Endothelial cell of umbilical vein (primary cell): ENCODE measurements at regions not wholly inside any gene's neighbourhood (a gene's known extent, or its start where the extent isn't known, plus 50 kb on each side); places are given as distances from the start of the nearest gene placed in this dataset.

Experiments used
- BruUV-seq: library from RNA; stranded (reverse); fragments of 400-500 nt; replicated peaks from 2 replicates; lab custom pipeline; 2021; lab: Mats Ljungman, UMichigan
- CTCF ChIA-PET: fragments of 300-600, 350-600 bp; sonication (Branson Sonifier 250); formaldehyde crosslinking; loops from one replicate; lab custom pipeline; 2021; ENCODE audit warnings: antibody characterized with exemption, inconsistent platforms; lab: Charles Lee
- POLR2A ChIA-PET: fragments of 300-600, 350-600 bp; sonication (Branson Sonifier 250); formaldehyde crosslinking; loops from one replicate; lab custom pipeline; 2021; ENCODE audit warnings: antibody characterized with exemption, inconsistent platforms; lab: Charles Lee
- DNase-seq: peaks from one replicate; pipeline ENCODE4 v3.0.0-alpha.2; 2011; ENCODE audit warnings: low read depth, low spot score
- FAIRE-seq: peaks from 2 replicates; lab custom pipeline; 2011; peaks lifted over from hg19 to GRCh38; lab: Jason Lieb, UNC
- H2AFZ ChIP-seq: 2 replicates; pipeline ENCODE4 v1.6.0; 2012; ENCODE audit warnings: low read depth, low read length, control low read depth, inconsistent platforms
- H3K27ac ChIP-seq: 2 replicates; pipeline ENCODE4 v1.5.1; 2011; ENCODE audit warnings: low read depth, mild to moderate bottlenecking, control low read depth, low read length, moderate library complexity; ENCODE audit not compliant: insufficient read depth
- H3K27me3 ChIP-seq, 2 experiments: 2 replicates each; pipeline versions ENCODE4 v1.6.0 to v1.6.1; 2011; ENCODE audit warnings: low read length in 2 of 2, mixed read lengths in 1 of 2; ENCODE audit not compliant: control insufficient read depth in 2 of 2, insufficient read depth in 2 of 2
- H3K36me3 ChIP-seq, 2 experiments: 2 replicates in 1 of 2; 3 replicates in 1 of 2; pipeline ENCODE4 v1.5.1; 2011; ENCODE audit warnings: low read length in 2 of 2, mild to moderate bottlenecking in 1 of 2, moderate library complexity in 1 of 2; ENCODE audit not compliant: control insufficient read depth in 2 of 2, insufficient read depth in 2 of 2; ENCODE audit errors: extremely low read depth in 1 of 2
- H3K4me1 ChIP-seq: 3 replicates; pipeline ENCODE4 v1.5.1; 2011; ENCODE audit warnings: mild to moderate bottlenecking, low read length; ENCODE audit not compliant: control insufficient read depth, insufficient read depth; ENCODE audit errors: extremely low read depth
- H3K4me2 ChIP-seq: 2 replicates; pipeline ENCODE4 v1.6.1; 2011; ENCODE audit warnings: low read length, control low read depth, mixed read lengths; ENCODE audit not compliant: insufficient read depth
- H3K4me3 ChIP-seq, 3 experiments: fragments of 200-600 bp in 1 of 3; sonication (generic), shearing (Covaris generic) in 1 of 3; replicated peaks in 1 of 3; 2 replicates each; pipeline ENCODE4 v1.5.1; 2011 to 2016; ENCODE audit warnings: control low read depth in 3 of 3, low read length in 3 of 3, mild to moderate bottlenecking in 2 of 3, inconsistent platforms in 1 of 3, low read depth in 1 of 3, moderate library complexity in 1 of 3; ENCODE audit not compliant: insufficient read depth in 1 of 3
- H3K79me2 ChIP-seq: 2 replicates; pipeline ENCODE4 v1.6.0; 2012; ENCODE audit warnings: low read length, inconsistent platforms; ENCODE audit not compliant: control insufficient read depth, insufficient read depth
- H3K9ac ChIP-seq: replicated peaks from 2 replicates; pipeline ENCODE3; 2011; ENCODE audit warnings: low read length, control low read depth; ENCODE audit not compliant: insufficient read depth; ENCODE audit errors: extremely low read depth
- H3K9me1 ChIP-seq: replicated peaks from 3 replicates; pipeline ENCODE4 v1.6.0; 2011; ENCODE audit warnings: mild to moderate bottlenecking, low read length; ENCODE audit not compliant: control insufficient read depth, insufficient read depth; ENCODE audit errors: extremely low read depth
- H3K9me3 ChIP-seq: replicated peaks from 2 replicates; pipeline ENCODE4 v1.5.1; 2012; ENCODE audit warnings: low read length, inconsistent platforms; ENCODE audit not compliant: control insufficient read depth, insufficient read depth
- H4K20me1 ChIP-seq: replicated peaks from 2 replicates; pipeline ENCODE3; 2011; ENCODE audit warnings: mild to moderate bottlenecking, low read length; ENCODE audit not compliant: control insufficient read depth, insufficient read depth; ENCODE audit errors: extremely low read depth
- CTCF ChIP-seq, 2 donors: IDR thresholded peaks; 1 replicate in 1 of 2; 2 replicates in 1 of 2; pipeline ENCODE4 v1.5.1; 2011; ENCODE audit warnings: low read length in 2 of 2, mild to moderate bottlenecking in 2 of 2, moderate library complexity in 2 of 2, control low read depth in 1 of 2, inconsistent platforms in 1 of 2, low read depth in 1 of 2; ENCODE audit not compliant: insufficient read depth in 1 of 2; ENCODE audit errors: extremely low read depth in 1 of 2
- EZH2 ChIP-seq: IDR thresholded peaks from 2 replicates; pipeline ENCODE4 v1.6.1; 2012; ENCODE audit warnings: borderline replicate concordance, low read depth, mild to moderate bottlenecking, moderate library complexity, low read length, inconsistent platforms; ENCODE audit not compliant: severe bottlenecking
- FOS ChIP-seq: IDR thresholded peaks from 2 replicates; pipeline ENCODE4 v1.6.1; 2011; ENCODE audit warnings: mild to moderate bottlenecking, low read length, moderate library complexity, borderline replicate concordance; ENCODE audit not compliant: insufficient read depth
- GATA2 ChIP-seq: IDR thresholded peaks from 2 replicates; pipeline ENCODE4 v1.7.0; 2011; ENCODE audit warnings: low read depth, mild to moderate bottlenecking, moderate library complexity, mixed read lengths, low read length; ENCODE audit not compliant: insufficient read length, insufficient read depth
- JUN ChIP-seq: IDR thresholded peaks from 2 replicates; pipeline ENCODE4 v1.6.1; 2011; ENCODE audit warnings: borderline replicate concordance, low read depth; ENCODE audit not compliant: insufficient read length, insufficient read depth
- MAX ChIP-seq: IDR thresholded peaks from 2 replicates; pipeline ENCODE4 v1.6.1; 2011; ENCODE audit not compliant: insufficient read depth, insufficient read length
- MYC ChIP-seq: IDR thresholded peaks from one replicate; pipeline ENCODE4 v1.6.1; 2011; ENCODE audit warnings: mild to moderate bottlenecking, low read depth, low read length
- POLR2A ChIP-seq: IDR thresholded peaks from 2 replicates; pipeline ENCODE4 v1.6.1; 2012; ENCODE audit warnings: low read depth, mild to moderate bottlenecking, control low read depth, low read length
- POLR2AphosphoS5 ChIP-seq: IDR thresholded peaks from 2 replicates; pipeline ENCODE4 v1.6.1; 2012; ENCODE audit warnings: low read depth, mild to moderate bottlenecking, control low read depth, low read length, moderate library complexity; ENCODE audit not compliant: insufficient read depth
- dilution Hi-C: fragments of 300-500 bp; cut with MboI; formaldehyde crosslinking; loops from one replicate; pipeline ENCODE4 v1.15.0; 2019; ENCODE audit warnings: low sequenced_read_pairs; ENCODE audit not compliant: extremely low pct_ligation_motif_present
- intact Hi-C: fragments of 100-400 bp; cut with micrococcal nuclease; formaldehyde crosslinking; loops from one replicate; pipeline ENCODE4 v1.10.0; 2022

- Histone ChIP-seq H4K20me1 (no peaks in the 10 kb centered on the region), H3K9me3 (peaks cover 6% of the 10 kb centered on the region), H3K27ac (no peak overlapping the region), H3K4me2 (no peak overlapping the region), H3K79me2 (no peaks in the 10 kb centered on the region), H2AFZ (no peak overlapping the region), H3K36me3 (no peaks in the 10 kb centered on the region), H3K4me1 (no peaks in the 10 kb centered on the region), H3K27me3 (no peaks in the 10 kb centered on the region), H3K9ac (no peak overlapping the region), H3K4me3 (no peak overlapping the region), H3K9me1 (no peaks in the 10 kb centered on the region)
- dilution Hi-C loops = no loop called here
- intact Hi-C loops = no loop called here
- ChIA-PET CTCF (no interaction called here), POLR2A (interaction anchor here (0.6 kb wide), 1 partner anchor 1514 kb away, joined by 3 read pairs; no protein-coding TSS in a partner anchor)
- FAIRE-seq = no peak
- DNase-seq = no peak
- no TSS peak for BruUV-seq
- TF ChIP-seq MYC (no peak), POLR2A (no peak), POLR2AphosphoS5 (no peak), CTCF (IDR thresholded peaks at IDR 0.05; ENCODE audit: extremely low read depth in 1 of 2, insufficient read depth in 1 of 2, low read depth in 1 of 2, low read length in 2 of 2) (no peak), GATA2 (no peak), FOS (no peak), JUN (no peak), MAX (no peak), EZH2 (no peak)
These were observed 363.0 kb upstream of the IRX2 start for GRCh38 chr5:3114467-3114866.
